C1 segment of cervical spinal cord (tissue), 14 donors: ENCODE measurements at regions not wholly inside any gene's neighbourhood (a gene's known extent, or its start where the extent isn't known, plus 50 kb on each side); places are given as distances from the start of the nearest gene placed in this dataset.
"Not testable (repeated sequence)": the region's sequence is repeated elsewhere in the genome, so short reads cannot be mapped to it uniquely, and the experiment has no call there.

Source experiments
- DNase-seq, 14 donors: peaks; one replicate each; lab custom pipeline; 2025; lab: John Stamatoyannopoulos, UW

- no peak for DNase-seq
Observed at GRCh38 chr20:51129147-51129776, 106.4 kb upstream of the KCNG1 start.

- no peak for DNase-seq
Observed at GRCh38 chr20:51128198-51128597, 105.3 kb upstream of the KCNG1 start.

- no peak for DNase-seq
Observed at GRCh38 chr20:51127713-51128112, 104.8 kb upstream of the KCNG1 start.

- DNase-seq: no peak
Observed at GRCh38 chr20:51126337-51126736, 103.4 kb upstream of the KCNG1 start.

GRCh38 chr20:51125780-51126179, 102.9 kb upstream of the KCNG1 start:
- DNase-seq: peak in 2 of 14 donors; percentile 1 to 7

GRCh38 chr20:51125105-51125504, 102.2 kb upstream of the KCNG1 start:
- no peak for DNase-seq

- DNase-seq: not testable (repeated sequence)
Observed at GRCh38 chr20:51123887-51124286, 101.0 kb upstream of the KCNG1 start.

- DNase-seq: no peak
Observed at GRCh38 chr20:51122931-51123658, 100.2 kb upstream of the KCNG1 start.

GRCh38 chr20:51121901-51122412, 99.0 kb upstream of the KCNG1 start:
- peak in 1 of 14 donors; percentile 54 for DNase-seq

- peak in 1 of 14 donors; percentile 76 for DNase-seq
Observed at GRCh38 chr20:51121272-51121671, 98.4 kb upstream of the KCNG1 start.

- DNase-seq: no peak
Observed at GRCh38 chr20:51120868-51121267, 98.0 kb upstream of the KCNG1 start.

- DNase-seq: no peak
Observed at GRCh38 chr20:51120438-51120837, 97.5 kb upstream of the KCNG1 start.

GRCh38 chr20:51119914-51120313, 97.0 kb upstream of the KCNG1 start:
- DNase-seq: no peak

- no peak for DNase-seq
Observed at GRCh38 chr20:51118985-51119527, 96.1 kb upstream of the KCNG1 start.

- no peak for DNase-seq
Observed at GRCh38 chr20:51118216-51118615, 95.3 kb upstream of the KCNG1 start.

GRCh38 chr20:51116765-51117686, 94.1 kb upstream of the KCNG1 start:
- peak in 1 of 14 donors; percentile 11 for DNase-seq

GRCh38 chr20:51111290-51111689, 88.4 kb upstream of the KCNG1 start:
- no peak for DNase-seq

GRCh38 chr20:51108638-51109363, 85.9 kb upstream of the KCNG1 start:
- no peak for DNase-seq

- no peak for DNase-seq
Observed at GRCh38 chr20:51106011-51106410, 83.1 kb upstream of the KCNG1 start.

- DNase-seq: no peak
Observed at GRCh38 chr20:51104960-51105920, 82.3 kb upstream of the KCNG1 start.
